ENCODE measurements at regions not wholly inside any gene's neighbourhood (a gene's known extent, or its start where the extent isn't known, plus 50 kb on each side); places are given as distances from the start of the nearest gene placed in this dataset.

DNA sequence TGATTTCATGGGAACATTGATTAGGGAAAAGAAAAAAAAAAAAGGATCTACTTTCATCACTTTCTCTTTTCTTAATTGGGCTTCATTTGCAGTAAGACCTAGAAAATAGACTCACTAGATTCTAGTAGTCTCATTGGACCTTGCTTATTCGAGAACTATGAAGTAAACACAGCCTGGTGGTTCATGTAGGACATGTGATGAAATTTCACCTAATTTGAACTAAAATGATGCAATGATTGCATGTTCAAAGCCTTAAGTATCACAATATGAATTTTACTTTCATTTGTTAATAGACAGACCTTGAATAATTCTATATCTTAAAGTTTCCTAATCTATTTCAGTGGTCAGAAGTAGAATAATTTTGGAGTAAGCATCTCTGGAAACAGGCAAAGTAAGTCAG, 688.9 kb upstream of the NRXN1 start:
- Mint-ChIP-seq H3K27me3 (no peaks in the 10 kb centered on the region), H3K9me3 (peaks cover 3% of the 10 kb centered on the region), H3K4me1 (no peaks in the 10 kb centered on the region), H3K4me3 (no peak overlapping the region), H3K36me3 (no peaks in the 10 kb centered on the region), H3K27ac (no peak overlapping the region)
- DNase-seq: no peak

DNA sequence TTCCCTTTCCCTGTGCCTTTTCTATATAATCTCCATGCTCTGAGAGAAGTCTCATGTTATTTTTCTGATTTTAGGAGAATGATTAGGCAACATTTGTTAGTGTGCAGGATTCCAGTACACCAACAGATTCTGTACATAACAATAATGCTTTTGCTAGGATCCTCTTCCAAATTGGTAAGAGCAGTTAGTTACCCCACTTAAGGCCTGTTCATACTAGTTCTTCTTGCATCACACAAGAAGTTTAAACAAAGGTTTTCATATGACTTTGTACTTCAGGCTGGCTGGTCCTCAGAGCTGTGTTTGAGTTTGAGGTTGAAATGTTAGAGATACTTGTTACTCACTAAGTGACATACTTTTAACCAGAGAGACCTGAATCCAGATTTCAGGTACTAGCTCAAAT, 686.9 kb upstream of the NRXN1 start:
- H3K9me3 Mint-ChIP-seq: peaks cover 8% of the 10 kb centered on the region
- no peaks in the 10 kb centered on the region for H3K4me1 Mint-ChIP-seq
- no peak overlapping the region for H3K27ac Mint-ChIP-seq
- no peaks in the 10 kb centered on the region for H3K36me3 Mint-ChIP-seq
- H3K27me3 Mint-ChIP-seq: no peaks in the 10 kb centered on the region
- no peak for DNase-seq
- no peak overlapping the region for H3K4me3 Mint-ChIP-seq

DNA sequence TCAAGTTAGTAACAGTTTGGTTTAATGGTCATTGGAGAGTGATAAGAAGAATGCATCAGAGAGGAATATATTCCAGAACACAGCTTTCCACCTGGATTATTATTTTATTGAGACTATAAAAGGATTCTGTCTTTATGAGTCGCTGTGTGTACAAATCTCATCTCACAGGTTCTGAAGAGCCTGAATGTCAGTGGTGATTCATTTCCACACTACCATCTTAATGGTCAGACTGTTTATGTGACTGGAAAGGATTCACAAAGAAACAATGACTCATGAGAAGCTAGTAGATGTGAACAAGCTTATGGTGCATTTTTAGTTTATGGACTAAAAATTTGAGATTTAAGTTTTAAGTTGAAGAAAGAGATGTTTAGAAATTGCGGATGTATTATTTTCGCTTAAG, 685.4 kb upstream of the NRXN1 start:
- no peak for DNase-seq

DNA sequence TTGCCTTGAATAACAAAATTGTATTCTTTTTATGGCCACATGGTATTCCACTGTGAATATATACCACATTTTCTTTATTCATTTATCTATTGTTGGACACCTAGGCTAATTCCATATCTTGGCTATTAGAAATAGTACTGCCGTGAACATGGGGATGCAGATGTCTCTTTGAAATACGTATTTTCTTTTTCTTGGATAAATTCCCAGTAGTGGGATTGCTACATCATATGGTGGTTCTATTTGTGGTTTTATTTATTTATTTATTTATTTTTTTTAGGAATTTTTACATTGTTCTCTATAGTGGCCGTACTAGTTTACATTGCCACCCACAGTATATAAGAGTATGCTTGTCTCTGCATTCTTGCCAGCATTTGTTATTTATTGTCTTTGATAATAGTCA, 679.8 kb upstream of the NRXN1 start:
- Mint-ChIP-seq H3K9me3 (peaks cover 21% of the 10 kb centered on the region), H3K36me3 (no peaks in the 10 kb centered on the region), H3K4me3 (no peak overlapping the region), H3K4me1 (no peaks in the 10 kb centered on the region), H3K27me3 (no peaks in the 10 kb centered on the region), H3K27ac (no peak overlapping the region)
- no peak for DNase-seq

More for the DNA sequence above, 685.4 kb upstream of the NRXN1 start:
- no peak overlapping the region for H3K4me3 Mint-ChIP-seq
- H3K4me1 Mint-ChIP-seq: no peaks in the 10 kb centered on the region
- H3K36me3 Mint-ChIP-seq: no peaks in the 10 kb centered on the region
- H3K9me3 Mint-ChIP-seq: peaks cover 14% of the 10 kb centered on the region
- H3K27ac Mint-ChIP-seq: no peak overlapping the region
- H3K27me3 Mint-ChIP-seq: no peaks in the 10 kb centered on the region

DNA sequence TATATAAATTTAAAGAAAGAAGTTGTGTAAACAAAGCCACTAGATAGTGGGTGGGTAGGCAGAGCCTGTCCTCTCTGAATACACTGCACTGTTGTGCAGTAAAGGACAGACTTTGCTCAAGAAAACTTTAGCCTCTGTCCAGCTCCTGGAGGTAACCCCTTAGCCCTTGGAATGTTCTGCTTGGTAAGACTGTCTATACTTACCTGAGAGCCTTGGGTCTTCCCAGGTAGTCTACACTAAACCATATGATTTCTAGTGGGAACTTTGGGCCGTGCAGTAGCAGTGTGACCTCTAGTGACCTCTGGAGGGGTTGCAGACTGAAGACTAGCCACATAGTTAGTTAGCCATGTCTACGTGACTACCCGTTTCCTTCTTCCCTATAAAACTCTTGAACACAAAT, 678.3 kb upstream of the NRXN1 start:
- H3K4me3 Mint-ChIP-seq: no peak overlapping the region
- H3K27me3 Mint-ChIP-seq: no peaks in the 10 kb centered on the region
- no peak overlapping the region for H3K27ac Mint-ChIP-seq
- H3K9me3 Mint-ChIP-seq: peaks cover 18% of the 10 kb centered on the region
- H3K36me3 Mint-ChIP-seq: no peaks in the 10 kb centered on the region
- no peak for DNase-seq
- H3K4me1 Mint-ChIP-seq: no peaks in the 10 kb centered on the region

DNA sequence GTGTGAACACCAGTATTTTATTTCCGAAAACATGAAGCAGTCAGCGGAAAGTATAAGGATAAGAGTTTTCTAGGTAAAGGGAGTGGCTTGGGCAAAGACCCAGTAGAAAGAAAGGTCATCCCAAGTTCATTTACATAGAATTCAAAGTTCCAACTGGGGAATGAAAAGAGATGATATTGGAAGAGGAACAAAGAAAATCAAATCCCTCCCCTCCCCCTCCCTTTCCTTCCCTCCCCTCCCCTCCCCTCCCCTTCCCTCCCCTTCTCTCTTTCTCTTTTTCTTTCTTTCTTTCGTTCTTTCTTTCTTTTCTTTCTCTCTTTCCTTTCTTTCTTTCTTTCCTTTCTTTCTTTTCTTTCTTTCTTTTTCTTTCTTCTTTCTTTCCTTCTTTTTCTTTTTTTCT, 675.7 kb upstream of the NRXN1 start:
- no peaks in the 10 kb centered on the region for H3K36me3 Mint-ChIP-seq

DNA sequence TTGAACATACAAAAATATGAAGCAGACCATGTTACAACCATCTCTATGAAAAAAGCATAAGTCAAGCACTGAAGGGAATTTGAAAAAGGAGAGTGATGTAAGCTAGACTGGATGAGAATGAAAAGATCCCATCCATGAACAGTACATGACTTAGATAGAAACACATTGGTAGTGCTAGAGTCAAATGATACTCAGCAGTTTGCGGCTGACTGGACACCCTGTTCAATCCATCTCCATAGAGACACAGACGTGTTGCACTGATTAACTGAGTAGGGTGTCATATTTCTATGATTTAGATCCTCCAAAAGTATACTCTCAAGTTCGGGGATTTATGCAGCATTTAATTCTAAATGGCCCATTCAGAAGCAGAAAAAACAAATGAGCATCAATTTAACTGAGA, 674.3 kb upstream of the NRXN1 start:
- no peaks in the 10 kb centered on the region for H3K36me3 Mint-ChIP-seq
- H3K27me3 Mint-ChIP-seq: no peaks in the 10 kb centered on the region
- H3K4me1 Mint-ChIP-seq: no peaks in the 10 kb centered on the region
- no peak for DNase-seq
- peaks cover 4% of the 10 kb centered on the region for H3K9me3 Mint-ChIP-seq
- no peak overlapping the region for H3K27ac Mint-ChIP-seq
- no peak overlapping the region for H3K4me3 Mint-ChIP-seq

More for the DNA sequence above, 675.7 kb upstream of the NRXN1 start:
- peaks cover 11% of the 10 kb centered on the region for H3K9me3 Mint-ChIP-seq
- DNase-seq: no peak
- H3K4me3 Mint-ChIP-seq: no peak overlapping the region
- no peaks in the 10 kb centered on the region for H3K27me3 Mint-ChIP-seq
- no peaks in the 10 kb centered on the region for H3K4me1 Mint-ChIP-seq
- no peak overlapping the region for H3K27ac Mint-ChIP-seq

DNA sequence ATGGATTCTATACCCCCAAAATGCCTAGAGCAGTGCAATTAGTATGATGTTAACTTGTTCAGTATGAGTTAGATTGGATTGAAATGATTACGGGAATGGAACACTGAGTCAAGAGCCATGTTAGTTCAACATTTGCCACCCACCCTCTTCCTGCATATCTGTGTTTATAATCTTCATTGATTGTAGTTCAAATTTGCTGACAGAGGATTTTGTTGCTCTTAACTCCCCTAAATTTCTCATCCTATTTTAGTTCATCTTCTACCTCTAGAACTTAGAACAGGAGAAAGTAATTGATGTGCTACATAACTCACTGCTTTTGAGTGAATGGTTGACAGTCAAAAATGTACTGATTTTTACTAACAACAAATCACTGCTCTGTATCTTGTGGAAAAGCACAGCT, 673.5 kb upstream of the NRXN1 start:
- no peak for DNase-seq
- Mint-ChIP-seq H3K4me3 (no peak overlapping the region), H3K4me1 (no peaks in the 10 kb centered on the region), H3K27ac (no peak overlapping the region), H3K9me3 (peaks cover 4% of the 10 kb centered on the region), H3K36me3 (no peaks in the 10 kb centered on the region), H3K27me3 (no peaks in the 10 kb centered on the region)

DNA sequence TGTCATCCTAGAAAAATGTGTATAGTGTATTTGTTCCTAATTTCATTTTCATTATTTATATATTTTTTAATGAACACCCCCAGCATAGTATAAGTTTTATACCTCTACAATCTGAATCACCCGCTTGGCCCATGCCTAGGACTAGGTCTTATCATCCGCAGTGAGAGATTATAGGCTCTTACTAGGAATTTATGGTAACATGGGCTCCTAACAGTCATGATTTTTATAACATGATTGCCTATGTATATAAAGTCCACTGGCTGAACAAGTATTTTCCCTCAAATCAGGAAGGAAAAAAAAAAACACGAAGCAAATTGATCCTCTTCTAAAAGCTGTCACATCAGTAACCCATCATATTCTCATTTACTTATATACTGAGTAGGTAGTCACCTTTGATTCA, 666.1 kb upstream of the NRXN1 start:
- no peaks in the 10 kb centered on the region for H3K4me1 Mint-ChIP-seq
- no peak overlapping the region for H3K4me3 Mint-ChIP-seq
- no peaks in the 10 kb centered on the region for H3K9me3 Mint-ChIP-seq
- DNase-seq: no peak
- no peaks in the 10 kb centered on the region for H3K27me3 Mint-ChIP-seq
- no peak overlapping the region for H3K27ac Mint-ChIP-seq
- H3K36me3 Mint-ChIP-seq: no peaks in the 10 kb centered on the region

DNA sequence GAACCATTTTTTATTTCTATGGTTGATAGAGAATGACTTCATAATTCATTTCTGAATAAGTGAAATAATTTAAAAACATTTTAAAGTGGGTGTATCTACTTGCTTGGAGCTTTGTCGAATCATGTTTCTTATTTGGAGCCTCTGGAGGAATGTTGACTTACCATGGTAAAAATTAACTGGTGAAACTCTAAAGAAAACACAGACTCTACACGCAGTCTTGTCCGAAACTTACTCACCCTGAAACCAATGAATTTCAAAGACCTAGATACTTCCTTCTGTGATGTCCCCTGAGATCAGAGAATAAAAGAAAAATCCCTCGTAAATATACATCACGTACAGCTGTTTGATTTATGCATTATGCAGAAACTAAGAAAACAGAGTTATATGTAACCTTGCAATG, 665.2 kb upstream of the NRXN1 start:
- H3K4me3 Mint-ChIP-seq: no peak overlapping the region

DNA sequence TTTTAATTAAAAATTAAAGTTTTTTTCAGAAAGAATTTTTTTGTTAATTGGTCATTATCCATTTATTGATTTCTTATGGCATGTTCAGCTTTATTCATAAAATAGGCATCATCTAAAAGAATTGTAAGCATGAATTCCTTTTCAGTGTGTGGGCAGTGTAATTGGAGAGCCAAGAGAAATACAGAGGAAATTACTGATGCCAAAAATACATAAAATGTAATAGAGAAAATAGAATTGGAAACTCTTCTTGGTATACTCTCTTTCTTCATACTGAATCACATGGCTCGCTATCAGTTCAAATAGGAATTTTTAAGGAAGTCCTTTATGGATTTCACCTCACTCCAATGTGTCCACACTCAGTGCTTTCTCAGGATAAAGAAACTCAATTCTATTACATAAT, 663.6 kb upstream of the NRXN1 start:
- Mint-ChIP-seq H3K27me3 (no peaks in the 10 kb centered on the region), H3K4me1 (no peaks in the 10 kb centered on the region), H3K9me3 (no peaks in the 10 kb centered on the region), H3K36me3 (no peaks in the 10 kb centered on the region), H3K4me3 (no peak overlapping the region), H3K27ac (no peak overlapping the region)
- no peak for DNase-seq

More for the DNA sequence above, 665.2 kb upstream of the NRXN1 start:
- H3K27me3 Mint-ChIP-seq: no peaks in the 10 kb centered on the region
- no peak overlapping the region for H3K27ac Mint-ChIP-seq
- no peaks in the 10 kb centered on the region for H3K9me3 Mint-ChIP-seq
- no peaks in the 10 kb centered on the region for H3K4me1 Mint-ChIP-seq
- DNase-seq: no peak
- H3K36me3 Mint-ChIP-seq: no peaks in the 10 kb centered on the region

DNA sequence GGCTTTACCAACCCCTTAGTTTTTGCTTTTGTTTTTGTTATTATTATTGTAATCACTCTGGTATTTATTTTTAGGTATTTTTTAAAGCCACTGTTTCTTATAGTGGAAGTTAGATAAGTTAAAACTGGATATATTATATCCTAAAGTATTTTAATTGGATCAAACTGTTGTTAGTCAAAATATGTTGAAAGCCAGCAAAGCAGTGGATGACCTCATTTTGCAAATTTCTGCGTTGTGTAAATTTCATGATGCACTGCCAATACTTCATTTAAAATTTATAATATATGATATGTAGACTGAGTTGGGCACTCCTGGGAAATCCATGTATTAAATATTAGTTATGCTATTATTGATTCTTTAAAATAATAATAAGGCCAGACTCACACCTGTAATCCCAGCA, 661.7 kb upstream of the NRXN1 start:
- no peaks in the 10 kb centered on the region for H3K27me3 Mint-ChIP-seq
- DNase-seq: no peak
- no peaks in the 10 kb centered on the region for H3K4me1 Mint-ChIP-seq
- H3K4me3 Mint-ChIP-seq: no peak overlapping the region
- H3K27ac Mint-ChIP-seq: no peak overlapping the region
- H3K36me3 Mint-ChIP-seq: no peaks in the 10 kb centered on the region
- H3K9me3 Mint-ChIP-seq: no peaks in the 10 kb centered on the region

DNA sequence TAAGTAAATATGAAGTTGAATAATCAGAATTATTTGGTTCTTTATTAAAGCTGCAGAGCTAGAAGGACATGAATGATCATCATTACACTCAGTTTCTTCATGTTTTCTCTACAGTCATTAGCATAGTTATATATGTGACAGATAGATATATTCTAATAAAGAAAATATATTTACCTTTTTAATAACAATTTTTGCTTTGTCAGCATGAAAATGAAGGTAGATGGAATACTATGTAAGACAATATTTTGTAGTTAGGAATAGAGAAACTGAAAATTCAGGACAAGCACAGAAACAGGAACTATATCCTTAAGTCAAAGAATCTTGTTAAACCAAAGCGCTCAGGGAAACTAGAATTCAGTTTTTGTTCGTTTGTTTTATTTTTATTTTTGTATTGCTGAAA, 649.9 kb upstream of the NRXN1 start:
- peaks cover 8% of the 10 kb centered on the region for H3K9me3 Mint-ChIP-seq
- no peak for DNase-seq
- no peaks in the 10 kb centered on the region for H3K27me3 Mint-ChIP-seq
- H3K27ac Mint-ChIP-seq: no peak overlapping the region
- H3K4me1 Mint-ChIP-seq: no peaks in the 10 kb centered on the region
- H3K4me3 Mint-ChIP-seq: no peak overlapping the region
- no peaks in the 10 kb centered on the region for H3K36me3 Mint-ChIP-seq

DNA sequence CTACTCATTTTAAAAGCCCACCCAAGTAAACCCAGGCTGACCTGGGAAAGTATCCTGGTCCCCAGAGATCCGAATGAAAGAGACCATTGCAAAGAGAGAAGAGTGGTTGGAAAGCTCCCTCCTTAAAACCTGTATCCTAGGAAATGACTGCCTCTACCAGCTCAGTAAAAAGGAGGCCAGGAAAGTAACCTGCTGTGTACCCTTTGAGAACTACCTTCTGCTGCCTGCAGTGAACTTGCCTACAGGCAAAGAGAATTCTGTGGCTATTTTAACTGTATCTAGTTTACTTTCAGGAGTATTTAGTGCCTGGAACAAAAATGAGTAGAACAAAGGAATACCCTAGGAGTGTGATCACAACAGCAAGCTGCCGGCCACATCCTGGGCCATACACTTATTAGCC, 641.7 kb upstream of the NRXN1 start:
- Mint-ChIP-seq H3K27me3 (no peaks in the 10 kb centered on the region), H3K4me3 (no peak overlapping the region), H3K9me3 (peaks cover 4% of the 10 kb centered on the region), H3K36me3 (no peaks in the 10 kb centered on the region), H3K27ac (no peak overlapping the region), H3K4me1 (no peaks in the 10 kb centered on the region)
- DNase-seq: no peak

DNA sequence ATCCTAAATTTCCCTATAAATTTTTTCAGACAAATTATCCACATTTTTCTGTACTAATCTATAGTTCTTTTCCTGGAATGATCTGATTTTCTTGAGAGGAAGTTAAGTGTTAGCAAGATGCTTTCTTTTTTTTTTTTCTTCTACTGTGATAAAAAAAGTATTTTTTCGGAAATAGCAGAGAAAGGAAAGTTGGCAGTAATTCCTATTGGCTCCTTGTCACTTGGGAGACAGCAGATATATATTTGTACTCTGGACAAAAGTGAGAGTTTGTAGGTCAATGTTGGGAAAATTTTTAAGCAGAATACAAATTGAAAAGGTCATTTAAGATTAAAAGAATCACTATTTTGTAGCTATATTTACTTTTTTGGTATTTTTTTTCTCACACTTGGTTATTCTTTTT, 635.7 kb upstream of the NRXN1 start:
- Mint-ChIP-seq H3K27me3 (no peaks in the 10 kb centered on the region), H3K4me1 (no peaks in the 10 kb centered on the region), H3K36me3 (no peaks in the 10 kb centered on the region), H3K4me3 (no peak overlapping the region), H3K9me3 (peaks cover 6% of the 10 kb centered on the region), H3K27ac (no peak overlapping the region)
- no peak for DNase-seq

DNA sequence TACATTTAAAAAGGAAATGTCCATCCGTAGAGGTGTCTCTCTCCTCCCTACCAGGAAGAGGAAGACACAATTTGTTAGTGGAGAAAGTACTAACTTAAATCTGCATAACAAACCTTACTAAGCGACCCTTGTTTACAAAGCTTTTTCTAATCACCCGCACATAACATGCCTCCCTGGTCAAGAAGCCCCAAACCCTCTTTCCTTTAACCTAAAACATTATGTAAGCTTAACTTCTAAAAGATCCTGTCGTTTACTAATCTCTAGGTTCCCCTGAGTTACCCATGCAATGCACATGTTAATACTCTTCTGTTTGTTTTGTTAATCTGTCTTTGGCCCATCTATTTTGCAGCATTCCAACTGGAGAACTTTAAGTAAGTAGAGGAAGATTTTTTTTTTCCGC, 630.3 kb upstream of the NRXN1 start:
- no peak for DNase-seq
- Mint-ChIP-seq H3K9me3 (peaks cover 9% of the 10 kb centered on the region), H3K4me1 (no peaks in the 10 kb centered on the region), H3K27me3 (no peaks in the 10 kb centered on the region), H3K27ac (no peak overlapping the region), H3K4me3 (no peak overlapping the region), H3K36me3 (no peaks in the 10 kb centered on the region)

DNA sequence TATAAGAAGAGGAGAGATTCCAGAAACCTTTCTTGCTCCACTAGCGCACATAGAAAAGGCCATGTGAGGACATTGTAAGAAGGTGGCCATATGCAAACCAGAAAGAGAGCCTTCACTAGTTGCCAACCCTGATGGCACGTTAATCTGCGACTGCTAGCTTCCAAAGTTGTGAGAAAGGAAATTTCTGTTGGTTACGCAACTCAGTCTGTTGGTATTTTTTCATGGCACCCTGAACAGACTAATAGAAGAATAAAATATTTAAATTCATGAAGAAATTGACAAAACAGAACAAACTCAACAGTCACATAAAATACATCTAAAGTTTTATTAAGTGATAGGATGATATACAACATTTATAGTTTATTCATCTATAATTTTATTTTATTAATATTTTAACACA, 625.9 kb upstream of the NRXN1 start:
- Mint-ChIP-seq H3K4me3 (no peak overlapping the region), H3K27me3 (no peaks in the 10 kb centered on the region), H3K4me1 (no peaks in the 10 kb centered on the region), H3K36me3 (no peaks in the 10 kb centered on the region), H3K27ac (no peak overlapping the region), H3K9me3 (peaks cover 13% of the 10 kb centered on the region)
- DNase-seq: no peak

Measured in activated naive CD8-positive, alpha-beta T cell treated with anti-CD3 and anti-CD28 coated beads for 36 hours (primary cell).